ENCODE measurements at regions not wholly inside any gene's neighbourhood (a gene's known extent, or its start where the extent isn't known, plus 50 kb on each side); places are given as distances from the start of the nearest gene placed in this dataset.

- Histone ChIP-seq H3K4me1 (no peaks in the 10 kb centered on the region), H3K4me3 (no peak overlapping the region), H3K27me3 (peaks cover 0 to 20% of the 10 kb centered on the region in 2 donors), H3K27ac (no peak overlapping the region), H3K36me3 (no peaks in the 10 kb centered on the region), H3K9me3 (no peaks in the 10 kb centered on the region)
- TF ChIP-seq CTCF (IDR thresholded peaks at IDR 0.05), result no peak
- intact Hi-C loops (cut with DNase I; ENCODE audit: low total_unique reads), result no loop called here
- no peak for DNase-seq
Observed at GRCh38 chr20:22489626-22490286, 94.6 kb downstream of the FOXA2 start.

DNA sequence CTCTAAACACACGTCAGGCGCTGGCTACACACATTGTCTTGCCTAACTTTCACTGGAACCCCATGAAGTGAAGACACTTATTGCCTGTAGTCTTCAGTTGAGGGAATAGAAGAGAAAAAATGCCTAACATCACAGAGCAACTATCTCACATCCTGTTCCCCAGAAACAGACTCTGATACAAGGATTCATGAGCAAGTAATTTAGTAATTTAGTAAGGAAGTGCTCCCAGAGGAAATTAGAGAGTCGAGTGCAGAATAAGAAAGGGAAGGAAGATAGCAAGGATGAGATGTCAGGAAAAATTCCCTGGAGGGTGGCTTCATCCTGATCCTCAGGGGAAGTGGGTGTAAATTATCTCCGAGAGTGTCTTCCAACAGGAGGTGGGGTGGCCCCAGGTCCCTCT lies 104.0 kb downstream of the FOXA2 start:
- Histone ChIP-seq H3K9me3 (peaks cover 0 to 3% (median 0%) of the 10 kb centered on the region in 3 donors), H3K27ac (no peak overlapping the region), H3K4me1 (no peaks in the 10 kb centered on the region), H3K36me3 (no peaks in the 10 kb centered on the region), H3K4me3 (no peak overlapping the region), H3K27me3 (peaks cover 0 to 3% of the 10 kb centered on the region in 2 donors)
- no peak for DNase-seq
- no peak for TF ChIP-seq CTCF (IDR thresholded peaks at IDR 0.05)
- intact Hi-C loops (cut with DNase I; ENCODE audit: low total_unique reads), result no loop called here

DNA sequence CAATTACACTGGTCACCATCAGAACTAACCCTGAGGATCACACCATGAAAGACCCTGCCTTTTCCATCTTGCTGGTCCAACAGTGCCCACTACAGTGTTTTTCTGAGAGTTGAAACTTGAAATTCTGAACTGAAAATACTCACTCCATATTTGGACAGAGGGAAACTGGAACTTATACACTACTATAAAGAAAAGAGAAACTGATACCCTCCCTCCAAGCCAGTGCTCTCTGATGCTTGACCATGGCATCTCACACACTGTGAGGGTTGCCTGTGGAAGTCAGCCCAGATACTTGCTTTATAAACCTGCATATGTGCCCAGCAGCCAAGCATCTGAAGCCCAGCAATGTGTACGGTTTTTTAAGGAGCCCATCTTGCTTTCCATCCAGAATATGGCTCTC lies 108.7 kb downstream of the FOXA2 start:
- Histone ChIP-seq H3K27me3 (peaks cover 0 to 17% of the 10 kb centered on the region in 2 donors), H3K4me3 (no peak overlapping the region), H3K27ac (no peak overlapping the region), H3K4me1 (no peaks in the 10 kb centered on the region), H3K36me3 (no peaks in the 10 kb centered on the region), H3K9me3 (peaks cover 0 to 3% (median 0%) of the 10 kb centered on the region in 3 donors)
- TF ChIP-seq CTCF (IDR thresholded peaks at IDR 0.05), result no peak
- intact Hi-C loops (cut with DNase I; ENCODE audit: low total_unique reads), result no loop called here
- DNase-seq, result no peak

GRCh38 chr20:22474224-22474623 lies 110.1 kb downstream of the FOXA2 start:
- Histone ChIP-seq H3K36me3 (no peaks in the 10 kb centered on the region), H3K27ac (no peak overlapping the region), H3K4me1 (no peaks in the 10 kb centered on the region), H3K27me3 (peaks cover 0 to 17% of the 10 kb centered on the region in 2 donors), H3K9me3 (peaks cover 0 to 3% (median 0%) of the 10 kb centered on the region in 3 donors), H3K4me3 (no peak overlapping the region)
- TF ChIP-seq CTCF (IDR thresholded peaks at IDR 0.05), result no peak
- DNase-seq, result no peak
- intact Hi-C loops (cut with DNase I; ENCODE audit: low total_unique reads), result no loop called here

- H3K27me3 ChIP-seq, result peaks cover 0 to 17% of the 10 kb centered on the region in 2 donors
Observed at GRCh38 chr20:22473293-22473692, 111.1 kb downstream of the FOXA2 start.

More at GRCh38 chr20:22473293-22473692, 111.1 kb downstream of the FOXA2 start:
- no peak overlapping the region for H3K27ac ChIP-seq
- no peak overlapping the region for H3K4me3 ChIP-seq
- intact Hi-C loops (cut with DNase I; ENCODE audit: low total_unique reads), result no loop called here
- H3K4me1 ChIP-seq, result no peaks in the 10 kb centered on the region
- no peak for DNase-seq
- H3K36me3 ChIP-seq, result no peaks in the 10 kb centered on the region
- no peak for TF ChIP-seq CTCF (IDR thresholded peaks at IDR 0.05)
- H3K9me3 ChIP-seq, result no peaks in the 10 kb centered on the region
